Prostate gland (tissue), 2 donors: ENCODE measurements at regions not wholly inside any gene's neighbourhood (a gene's known extent, or its start where the extent isn't known, plus 50 kb on each side); places are given as distances from the start of the nearest gene placed in this dataset.

Source experiments
- POLR2A ChIP-seq: fragments of 450-650 bp; IDR thresholded peaks from one replicate; pipeline ENCODE4 v1.6.1; 2016; ENCODE audit warnings: antibody characterized with exemption, mild to moderate bottlenecking
- TF ChIP-seq, protein P1 (sequence below), 4 experiments: fragments of 200-600 bp in 2 of 4; fragments of 450-650 bp in 2 of 4; sonication (generic) in 2 of 4; IDR thresholded peaks; 1 replicate in 3 of 4; 2 replicates in 1 of 4; pipeline ENCODE4 v1.5.1; 2016 to 2019; ENCODE audit warnings: antibody characterized with exemption in 4 of 4, mild to moderate bottlenecking in 2 of 4, moderate library complexity in 2 of 4

- TF ChIP-seq POLR2A, result no peak
- TF ChIP-seq, protein P1, sequence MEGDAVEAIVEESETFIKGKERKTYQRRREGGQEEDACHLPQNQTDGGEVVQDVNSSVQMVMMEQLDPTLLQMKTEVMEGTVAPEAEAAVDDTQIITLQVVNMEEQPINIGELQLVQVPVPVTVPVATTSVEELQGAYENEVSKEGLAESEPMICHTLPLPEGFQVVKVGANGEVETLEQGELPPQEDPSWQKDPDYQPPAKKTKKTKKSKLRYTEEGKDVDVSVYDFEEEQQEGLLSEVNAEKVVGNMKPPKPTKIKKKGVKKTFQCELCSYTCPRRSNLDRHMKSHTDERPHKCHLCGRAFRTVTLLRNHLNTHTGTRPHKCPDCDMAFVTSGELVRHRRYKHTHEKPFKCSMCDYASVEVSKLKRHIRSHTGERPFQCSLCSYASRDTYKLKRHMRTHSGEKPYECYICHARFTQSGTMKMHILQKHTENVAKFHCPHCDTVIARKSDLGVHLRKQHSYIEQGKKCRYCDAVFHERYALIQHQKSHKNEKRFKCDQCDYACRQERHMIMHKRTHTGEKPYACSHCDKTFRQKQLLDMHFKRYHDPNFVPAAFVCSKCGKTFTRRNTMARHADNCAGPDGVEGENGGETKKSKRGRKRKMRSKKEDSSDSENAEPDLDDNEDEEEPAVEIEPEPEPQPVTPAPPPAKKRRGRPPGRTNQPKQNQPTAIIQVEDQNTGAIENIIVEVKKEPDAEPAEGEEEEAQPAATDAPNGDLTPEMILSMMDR (IDR thresholded peaks at IDR 0.05), result no peak
Measured at GRCh38 chr10:6847561-6847960, 267.5 kb upstream of the PRKCQ start.
